DMS153 (cell line): ENCODE measurements at regions not wholly inside any gene's neighbourhood (a gene's known extent, or its start where the extent isn't known, plus 50 kb on each side); places are given as distances from the start of the nearest gene placed in this dataset.

Source experiments
- DNase-seq: peaks from one replicate; lab custom pipeline; 2025; lab: John Stamatoyannopoulos, UW

DNA sequence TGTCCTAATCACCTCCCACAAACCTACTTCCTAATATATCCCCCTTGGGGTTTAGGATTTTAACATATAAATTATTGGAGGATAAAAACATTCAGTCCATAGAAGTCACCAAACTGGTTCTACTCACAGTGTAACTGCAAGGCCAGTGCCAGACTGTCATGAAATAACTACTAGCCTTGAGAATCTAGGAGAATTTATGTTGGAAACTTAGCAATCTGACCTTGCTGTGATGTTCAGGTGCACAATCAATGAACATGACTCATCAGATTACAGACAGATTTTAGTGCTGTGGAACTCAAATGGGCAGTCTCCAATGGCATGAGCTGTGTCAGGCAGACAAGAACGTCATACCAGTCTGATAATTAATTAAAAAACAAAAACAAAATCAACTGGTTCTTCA lies 571.4 kb upstream of the IGFBP3 start:
- no peak for DNase-seq

DNA sequence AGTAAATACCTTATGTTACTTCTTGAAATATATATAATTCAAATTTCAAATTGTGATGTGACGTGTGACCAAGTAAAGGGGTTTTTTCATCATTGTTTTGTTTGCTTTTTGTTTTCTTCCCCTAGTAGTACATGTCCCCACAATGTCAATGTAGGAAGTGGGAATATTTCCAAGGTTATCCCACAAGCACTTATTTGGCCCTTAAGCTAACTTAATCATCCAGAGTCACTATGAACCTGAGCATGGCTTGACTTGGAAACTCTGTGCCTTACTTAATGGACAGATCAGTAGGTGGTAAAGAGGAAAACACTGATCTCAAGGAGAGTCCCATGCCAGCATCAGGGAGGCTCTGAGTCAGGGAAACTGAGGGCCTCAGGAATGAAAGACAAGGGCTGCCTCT lies 569.3 kb upstream of the IGFBP3 start:
- no peak for DNase-seq

- no peak for DNase-seq
These were observed 568.0 kb upstream of the IGFBP3 start for GRCh38 chr7:46489106-46489505.

- DNase-seq: no peak
These were observed 567.5 kb upstream of the IGFBP3 start for GRCh38 chr7:46488607-46489006.

DNA sequence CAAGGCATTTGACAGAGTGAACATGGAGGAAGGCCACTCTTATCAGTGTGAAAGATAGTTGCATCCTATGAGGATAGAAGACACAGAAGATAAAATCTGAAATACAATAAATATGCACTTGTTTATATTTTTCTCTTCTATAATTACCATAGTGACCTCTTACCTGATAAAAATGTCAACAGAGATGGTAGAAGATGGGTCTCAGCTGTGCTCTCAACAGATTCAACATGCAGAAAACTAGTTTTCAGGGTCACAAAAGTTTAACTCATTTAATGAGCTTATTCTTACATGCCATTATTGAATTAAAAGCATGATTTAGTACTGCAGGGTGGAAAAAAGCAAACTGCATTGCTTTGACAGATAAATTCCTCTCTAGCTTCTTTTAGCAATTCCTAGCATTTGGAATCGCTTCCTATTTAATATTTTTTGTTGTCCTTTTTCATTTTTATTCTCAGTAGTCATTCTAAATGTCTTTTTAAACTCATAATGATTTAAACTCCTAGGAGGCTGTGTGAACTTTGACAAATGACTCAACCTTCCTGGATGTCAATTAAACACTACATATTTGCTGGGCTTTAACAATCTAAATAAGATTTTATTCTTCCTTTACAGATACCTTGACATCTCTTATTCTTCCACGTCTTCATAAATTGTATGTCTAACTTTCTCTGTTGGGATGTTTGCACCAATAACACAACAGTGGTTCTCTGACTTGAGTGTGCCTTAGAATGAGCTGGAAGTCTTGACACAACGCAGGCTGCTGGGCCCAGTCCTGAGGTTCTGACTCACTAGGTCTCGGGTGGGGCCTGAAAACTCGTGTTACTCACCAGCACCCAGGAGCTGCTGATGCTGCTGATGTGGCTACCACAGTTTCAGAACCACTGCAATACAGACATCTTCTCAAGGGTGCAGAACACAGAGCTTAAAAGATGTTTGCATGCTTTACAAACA lies 565.5 kb upstream of the IGFBP3 start:
- no peak for DNase-seq

DNA sequence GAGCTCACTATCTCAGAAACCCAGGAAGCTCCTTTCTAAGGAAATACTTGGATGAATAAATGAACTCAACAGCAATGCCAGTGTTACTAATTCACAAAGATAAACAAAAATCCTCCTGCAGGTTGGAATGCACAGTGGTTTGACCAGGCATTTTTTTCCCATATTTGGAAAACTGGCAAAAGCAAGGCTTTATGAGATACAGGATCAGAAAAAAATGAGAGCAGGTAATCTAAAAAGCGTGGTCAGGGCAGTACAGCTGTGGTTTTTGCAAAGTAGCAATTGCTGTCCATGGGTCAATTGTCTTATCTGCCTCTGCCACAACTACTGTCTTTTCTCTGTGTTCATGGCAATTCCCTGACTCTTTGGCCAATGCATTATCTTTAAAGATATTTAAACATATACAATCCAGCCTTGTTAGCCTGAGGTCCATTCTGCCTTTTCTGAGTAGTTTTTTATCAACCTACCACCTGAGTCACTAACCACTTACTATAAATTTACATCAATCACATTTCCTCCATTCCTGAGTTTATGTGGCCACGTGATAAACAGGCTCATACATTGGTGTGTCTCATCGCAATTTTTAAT lies 564.5 kb upstream of the IGFBP3 start:
- DNase-seq: no peak

GRCh38 chr7:46484906-46485305 lies 563.8 kb upstream of the IGFBP3 start:
- DNase-seq: no peak

DNA sequence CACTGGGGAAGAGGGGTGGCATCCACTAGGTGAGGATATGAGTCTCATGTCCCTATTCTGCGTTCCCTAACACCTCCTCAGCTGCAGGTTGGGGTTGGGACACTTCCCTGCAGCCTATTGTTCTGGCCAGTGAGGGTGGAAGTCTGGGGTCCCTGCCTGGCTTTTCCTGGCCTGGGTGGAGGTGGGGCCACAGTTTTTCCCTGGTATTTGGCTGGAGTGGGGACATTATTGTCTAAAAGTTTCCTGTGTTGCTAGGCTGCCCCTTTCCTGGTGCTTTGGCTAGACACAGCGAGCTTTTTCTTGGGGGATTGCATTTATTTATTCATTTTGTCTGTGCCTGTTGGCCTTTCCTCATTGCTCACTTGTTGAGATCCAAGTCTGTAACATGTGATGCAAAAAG lies 559.5 kb upstream of the IGFBP3 start:
- DNase-seq: no peak

DNA sequence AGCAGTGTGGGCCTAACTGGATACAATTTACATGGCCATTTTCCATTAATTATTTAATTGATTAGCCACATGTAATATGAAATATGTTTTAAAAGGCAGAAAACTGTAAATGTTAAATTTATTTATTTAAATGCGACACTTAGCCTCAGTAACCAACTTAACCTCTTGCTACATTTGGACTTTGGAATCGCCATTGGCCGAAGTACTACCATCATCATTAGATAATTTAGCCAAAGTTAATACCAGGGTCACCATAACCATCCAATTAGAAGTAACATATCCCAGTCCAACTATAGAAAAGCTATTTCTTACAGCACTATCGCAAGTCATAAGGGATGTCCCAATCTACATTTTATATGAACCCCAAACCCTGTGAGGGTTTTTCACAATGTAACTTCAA lies 558.6 kb upstream of the IGFBP3 start:
- no peak for DNase-seq

DNA sequence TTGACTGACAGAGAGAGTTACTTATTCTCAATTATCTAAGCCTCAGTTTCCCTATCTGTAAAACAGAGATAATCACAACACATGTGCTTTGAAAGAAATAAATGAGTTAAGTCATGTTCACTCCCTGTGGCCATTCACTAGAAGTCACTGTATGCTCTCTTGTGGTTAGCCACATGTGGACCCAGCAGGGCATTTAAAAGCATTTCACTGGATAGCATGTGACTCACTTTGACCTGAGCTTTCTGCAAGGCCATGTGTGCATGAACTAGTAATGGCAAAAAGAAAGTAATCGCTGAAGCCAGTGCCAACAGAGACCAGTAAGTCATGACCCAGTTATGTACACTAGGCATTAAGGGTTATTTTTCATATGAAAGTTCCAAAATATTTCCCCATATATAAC lies 557.0 kb upstream of the IGFBP3 start:
- DNase-seq: no peak

DNA sequence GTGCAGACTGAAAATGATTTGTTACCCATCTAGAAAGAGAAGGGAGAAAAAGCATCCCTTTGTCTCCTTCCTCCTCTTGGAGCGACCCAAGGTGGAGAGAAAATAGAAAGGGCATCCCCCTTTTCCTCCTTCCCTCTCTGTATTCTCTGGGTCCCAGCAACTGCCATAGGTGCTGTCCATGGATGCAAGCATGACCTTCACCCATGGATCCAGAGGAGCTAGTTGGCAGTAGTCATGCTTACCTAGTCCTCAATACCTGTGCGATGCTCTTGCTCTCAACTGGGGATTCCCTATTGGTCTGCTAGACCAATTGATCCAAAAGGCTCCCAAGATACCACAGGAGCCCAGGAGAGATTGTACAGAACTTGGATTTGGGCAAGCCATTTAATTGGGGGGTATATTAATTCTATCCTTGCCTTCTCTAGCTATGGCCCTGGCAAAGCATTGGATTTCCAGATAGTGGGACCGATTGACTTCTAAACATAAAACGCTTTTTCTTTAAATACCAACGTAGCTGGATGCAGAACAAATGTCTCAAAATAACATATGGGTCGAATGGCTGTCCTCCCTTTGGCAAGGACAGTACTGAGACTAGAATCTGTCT lies 547.8 kb upstream of the IGFBP3 start:
- DNase-seq: no peak

DNA sequence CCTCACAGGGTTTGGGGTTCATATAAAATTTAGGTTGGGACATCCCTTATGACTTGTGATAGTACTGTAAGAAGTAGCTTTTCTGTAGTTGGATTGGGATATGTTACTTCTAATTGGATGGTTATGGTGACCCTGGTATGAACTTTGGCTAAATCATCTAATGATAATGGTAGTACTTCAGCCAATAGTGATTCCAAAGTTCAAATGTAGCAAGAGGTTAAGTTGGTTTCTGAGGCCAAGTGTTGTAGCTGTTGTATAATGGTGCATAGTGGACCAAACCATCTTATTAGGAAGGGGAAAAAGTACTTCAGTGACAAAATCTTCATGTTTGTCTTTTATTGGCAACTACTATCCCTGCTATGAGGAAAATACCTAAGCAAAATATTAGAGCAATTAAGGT lies 542.1 kb upstream of the IGFBP3 start:
- DNase-seq: no peak

GRCh38 chr7:46461334-46461777 lies 540.3 kb upstream of the IGFBP3 start:
- no peak for DNase-seq

DNA sequence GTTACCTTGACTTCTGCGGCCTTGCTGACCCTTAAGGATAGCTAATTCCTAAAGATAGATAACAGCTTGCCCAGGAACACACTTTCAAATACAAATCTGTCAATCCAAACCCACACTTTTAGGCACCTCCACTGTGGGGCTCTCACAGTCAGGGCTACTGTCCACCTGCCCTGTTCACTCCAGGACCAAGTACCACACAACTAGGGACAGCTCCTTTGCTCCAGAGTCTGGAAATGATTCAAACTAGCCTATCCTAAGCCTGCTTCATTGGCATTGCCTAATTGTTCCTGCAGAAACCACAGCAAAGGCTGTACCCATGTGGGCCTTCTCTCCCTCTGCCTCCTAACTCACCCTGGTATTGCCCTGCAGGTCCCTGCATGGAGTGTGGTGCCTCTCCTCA lies 538.9 kb upstream of the IGFBP3 start:
- no peak for DNase-seq

- DNase-seq: no peak
These were observed 533.7 kb upstream of the IGFBP3 start for GRCh38 chr7:46454816-46455215.

DNA sequence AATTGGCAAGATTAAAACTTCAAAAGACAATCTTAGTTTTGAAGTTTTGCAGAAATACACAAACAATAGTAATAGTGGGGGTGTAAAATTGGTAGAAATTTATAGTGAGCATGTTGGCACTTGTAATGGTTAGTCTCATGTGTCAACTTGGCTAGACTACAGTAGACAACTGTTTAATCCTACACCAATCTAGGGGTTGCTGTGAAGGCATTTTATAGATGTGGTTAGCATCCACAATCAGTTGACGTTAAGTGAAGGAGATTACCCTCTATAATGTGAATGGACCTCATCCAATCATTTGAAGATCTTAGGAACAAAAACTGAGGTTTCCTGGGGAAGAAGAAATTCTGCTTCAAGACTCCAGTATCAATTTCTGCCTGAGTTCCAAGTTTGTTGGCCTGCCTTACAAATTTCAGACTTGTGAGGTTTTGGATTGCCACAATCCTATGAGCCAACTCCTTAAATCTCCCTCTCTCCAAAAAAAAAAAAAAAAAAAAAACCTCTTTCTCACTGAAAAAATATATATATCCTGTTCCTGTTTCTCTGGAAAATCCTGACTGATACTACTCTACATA lies 531.6 kb upstream of the IGFBP3 start:
- DNase-seq: no peak

DNA sequence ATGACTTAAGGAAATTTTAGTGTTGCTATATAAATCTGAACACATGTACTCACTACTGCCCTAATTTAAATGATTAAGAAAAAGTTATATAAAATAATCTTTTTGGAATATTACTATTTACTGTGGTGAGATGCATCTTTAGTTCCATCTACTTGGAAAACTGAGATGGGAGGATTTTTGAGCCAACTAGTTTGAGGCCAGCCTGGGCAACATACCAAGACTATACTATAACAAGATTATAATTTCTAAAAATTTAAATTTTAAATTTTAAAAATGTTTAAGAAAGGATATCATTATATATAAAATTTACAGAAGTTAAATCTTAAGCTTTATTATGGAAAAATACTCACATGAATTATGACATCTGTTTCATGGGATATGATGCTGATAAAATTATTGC lies 530.8 kb upstream of the IGFBP3 start:
- DNase-seq: no peak

- DNase-seq: no peak
These were observed 529.8 kb upstream of the IGFBP3 start for GRCh38 chr7:46450886-46451285.

DNA sequence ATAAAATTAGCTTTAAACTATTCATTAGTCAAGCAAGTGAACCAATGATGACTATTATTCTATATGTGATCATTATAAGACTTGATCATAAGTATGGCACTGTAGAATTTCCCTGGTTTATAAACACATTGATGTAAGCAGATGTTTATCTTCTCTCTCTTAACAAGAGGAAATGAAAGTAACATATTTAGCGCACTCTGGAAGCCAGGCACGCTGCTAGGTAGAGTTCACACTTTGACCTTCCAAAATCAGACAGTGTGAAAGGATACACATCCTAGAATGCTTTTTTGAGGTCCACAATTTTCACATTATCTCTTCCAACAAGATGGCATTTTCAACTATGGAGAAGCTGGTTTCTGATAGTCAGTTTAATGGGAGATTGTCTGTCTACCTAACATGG lies 529.4 kb upstream of the IGFBP3 start:
- no peak for DNase-seq

DNA sequence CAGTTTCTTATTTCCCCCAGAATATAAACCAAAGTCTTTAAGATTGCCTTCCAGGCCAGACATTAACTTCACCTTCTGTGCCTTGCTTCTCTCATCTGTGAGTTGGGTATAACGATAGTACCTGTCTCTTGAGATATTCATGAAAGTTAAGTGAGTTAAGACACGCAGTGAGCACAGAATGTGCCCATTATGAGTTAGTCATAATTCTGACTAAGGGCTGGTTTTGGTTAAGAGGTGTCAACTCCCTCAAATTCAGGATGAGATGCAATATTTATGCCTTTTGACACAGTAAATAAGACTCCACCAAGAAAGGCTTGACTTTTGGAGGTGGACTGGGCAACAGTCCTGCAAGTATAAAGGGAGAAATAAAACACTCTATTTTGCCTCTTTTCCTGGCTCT lies 528.7 kb upstream of the IGFBP3 start:
- no peak for DNase-seq

GRCh38 chr7:46448478-46448877 lies 527.4 kb upstream of the IGFBP3 start:
- DNase-seq: no peak

GRCh38 chr7:46446151-46446550 lies 525.1 kb upstream of the IGFBP3 start:
- DNase-seq: no peak

GRCh38 chr7:46444256-46444655 lies 523.2 kb upstream of the IGFBP3 start:
- no peak for DNase-seq
